Erythroblast (primary cell): ENCODE measurements at regions not wholly inside any gene's neighbourhood (a gene's known extent, or its start where the extent isn't known, plus 50 kb on each side); places are given as distances from the start of the nearest gene placed in this dataset.

Experiments
- DNase-seq, 2 experiments: peaks; one replicate each; lab custom pipeline; 2025; lab: John Stamatoyannopoulos, UW
- GATA1 ChIP-seq: IDR thresholded peaks from 2 replicates; pipeline ENCODE4 v1.6.1; 2011; ENCODE audit warnings: low read depth, mild to moderate bottlenecking, control low read depth, low read length, moderate library complexity
- POLR2A ChIP-seq: IDR thresholded peaks from 2 replicates; pipeline ENCODE4 v1.6.1; 2011; ENCODE audit warnings: mild to moderate bottlenecking, low read length

- DNase-seq: no peak
- TF ChIP-seq POLR2A (no peak), GATA1 (no peak)
Observed at GRCh38 chr13:104900191-104900817, 1635.2 kb downstream of the EFNB2 start.

DNA sequence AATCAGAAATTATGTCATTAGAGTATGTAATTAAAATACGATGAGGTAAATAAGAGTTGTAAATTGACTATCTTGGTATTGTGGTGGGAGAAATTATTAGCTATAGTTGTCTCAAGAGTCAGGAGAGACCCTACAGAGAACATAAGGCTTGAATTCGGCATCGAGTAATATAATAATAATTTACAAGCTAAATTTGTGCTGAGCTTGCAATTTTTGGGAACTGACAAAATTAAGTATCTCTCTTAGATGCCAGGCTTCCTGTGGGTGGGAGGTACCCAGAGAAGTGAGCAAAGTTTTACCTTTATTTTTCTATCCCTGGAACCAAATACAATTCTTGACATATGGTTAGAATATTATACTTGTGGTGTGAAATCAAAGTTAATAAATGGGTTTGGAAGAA lies 1637.0 kb downstream of the EFNB2 start:
- TF ChIP-seq POLR2A (no peak), GATA1 (no peak)
- no peak for DNase-seq

DNA sequence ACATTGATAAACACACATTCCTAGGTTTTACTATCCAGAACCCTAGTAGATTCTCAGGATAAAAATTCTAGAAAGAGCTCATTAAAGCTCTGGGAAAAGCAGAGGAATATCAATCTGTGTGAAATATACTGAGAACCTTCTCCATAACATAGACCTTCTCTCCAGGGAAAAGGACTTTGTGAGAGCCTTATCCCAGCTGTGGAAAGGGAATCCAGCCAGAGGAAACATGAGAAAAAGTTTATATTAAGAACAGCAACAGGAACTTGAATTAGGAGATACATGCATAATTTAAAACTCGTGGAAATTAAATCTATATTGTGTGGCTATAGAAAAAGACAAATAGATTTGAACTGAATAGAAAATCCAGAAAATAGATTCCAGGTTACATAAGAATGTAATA lies 1639.9 kb downstream of the EFNB2 start:
- TF ChIP-seq GATA1: no peak
- no peak for TF ChIP-seq POLR2A
- DNase-seq: no peak

GRCh38 chr13:104875038-104875754 lies 1660.3 kb downstream of the EFNB2 start:
- DNase-seq: no peak
- no peak for TF ChIP-seq GATA1
- TF ChIP-seq POLR2A: no peak

DNA sequence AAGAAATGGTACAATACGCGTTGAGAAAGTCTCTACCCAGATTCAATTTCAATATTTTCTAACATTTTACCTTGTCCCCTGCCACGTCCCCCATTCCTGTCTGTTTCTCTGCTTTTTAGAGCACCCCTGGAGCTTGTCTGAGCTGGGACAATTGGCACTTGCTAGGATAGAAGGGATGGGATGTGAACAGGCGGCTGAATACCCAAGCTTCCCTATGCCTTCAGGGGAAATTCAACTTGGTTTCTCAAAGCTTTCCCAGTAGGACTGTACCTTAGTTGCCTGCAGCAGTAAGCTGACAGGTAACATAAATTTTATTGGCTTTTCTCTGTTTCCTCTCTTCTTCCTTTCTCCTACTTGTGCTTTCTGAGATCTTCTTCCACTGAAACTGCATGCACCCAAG lies 1663.3 kb downstream of the EFNB2 start:
- TF ChIP-seq POLR2A (no peak), GATA1 (no peak)
- no peak for DNase-seq

DNA sequence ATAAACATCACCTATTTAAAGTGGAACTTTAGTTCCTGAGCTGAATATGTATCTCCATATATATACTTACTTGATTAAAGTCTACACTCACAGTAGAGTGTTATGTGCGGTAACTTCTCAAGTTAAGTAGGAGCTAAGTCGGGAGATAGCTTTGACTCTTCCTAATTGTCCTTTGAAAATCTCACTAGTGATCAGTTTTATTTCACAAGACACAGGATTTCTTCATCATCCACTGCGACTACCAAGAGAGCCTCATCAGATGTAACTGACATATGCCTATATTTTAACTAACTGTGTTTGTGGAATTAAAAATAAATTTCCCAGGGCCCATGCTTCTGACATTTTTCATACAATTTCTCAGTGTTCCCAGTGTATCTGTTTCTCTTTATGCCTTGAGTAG lies 1664.0 kb downstream of the EFNB2 start:
- no peak for DNase-seq

DNA sequence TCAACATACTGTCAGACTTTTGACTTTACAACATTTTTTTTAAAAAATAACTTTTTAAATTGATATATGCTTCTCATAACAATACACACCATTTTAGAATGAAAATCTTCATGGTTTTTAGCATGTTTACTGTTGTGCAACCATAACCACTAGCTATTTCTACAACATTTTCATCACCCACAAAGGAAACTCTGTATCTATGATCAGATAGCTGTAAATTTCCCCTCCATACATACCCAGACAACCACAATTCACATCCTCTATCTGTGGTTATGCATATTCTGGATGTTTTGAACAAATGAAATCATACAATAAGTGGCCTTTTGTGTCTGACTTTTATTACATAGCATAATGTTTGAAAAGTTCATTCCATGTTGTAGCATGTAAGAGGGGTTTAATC lies 1666.0 kb downstream of the EFNB2 start:
- DNase-seq: no peak
- TF ChIP-seq GATA1: no peak
- TF ChIP-seq POLR2A: no peak

More for the DNA sequence above, 1664.0 kb downstream of the EFNB2 start:
- no peak for TF ChIP-seq POLR2A
- no peak for TF ChIP-seq GATA1

DNA sequence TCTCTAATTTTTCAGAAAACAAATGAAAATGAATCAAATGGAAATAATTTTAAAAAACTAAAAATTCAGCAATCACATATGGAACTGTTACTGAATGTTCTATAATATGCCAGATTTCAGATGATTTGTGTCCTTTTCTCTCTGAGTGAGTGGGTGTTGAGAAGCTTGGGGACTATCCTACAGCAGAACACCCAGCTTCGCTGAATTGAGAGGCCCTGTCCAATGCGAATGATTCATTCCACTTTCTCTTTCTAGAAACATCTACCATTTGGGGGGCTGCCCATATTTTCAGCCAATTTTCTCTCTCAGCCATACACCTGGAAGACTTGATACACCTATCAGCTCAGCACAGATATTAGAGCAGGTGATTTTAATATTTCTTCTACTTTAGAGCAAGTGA lies 1666.7 kb downstream of the EFNB2 start:
- TF ChIP-seq GATA1 (no peak), POLR2A (no peak)

DNA sequence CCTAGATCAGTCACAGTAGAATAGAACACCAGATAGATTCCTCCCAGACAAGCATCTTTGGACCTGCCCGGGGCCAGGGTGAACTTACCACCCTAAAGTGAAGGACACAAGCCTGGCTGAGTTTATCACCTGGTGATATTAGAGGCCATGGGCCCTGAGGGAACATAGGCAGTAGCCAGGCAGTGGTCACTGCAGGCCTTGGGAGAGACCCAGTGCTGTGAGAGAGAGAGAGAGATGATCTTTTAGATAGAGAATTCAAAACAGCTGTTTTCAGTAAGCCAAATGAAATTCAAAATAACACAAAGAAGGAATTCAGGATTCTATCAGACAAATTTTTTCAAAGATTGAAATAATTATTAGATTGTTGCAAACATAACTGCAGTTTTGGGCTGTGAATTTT lies 1679.9 kb downstream of the EFNB2 start:
- TF ChIP-seq GATA1: no peak
- no peak for TF ChIP-seq POLR2A
- DNase-seq: no peak

More for the DNA sequence above, 1666.7 kb downstream of the EFNB2 start:
- no peak for DNase-seq

DNA sequence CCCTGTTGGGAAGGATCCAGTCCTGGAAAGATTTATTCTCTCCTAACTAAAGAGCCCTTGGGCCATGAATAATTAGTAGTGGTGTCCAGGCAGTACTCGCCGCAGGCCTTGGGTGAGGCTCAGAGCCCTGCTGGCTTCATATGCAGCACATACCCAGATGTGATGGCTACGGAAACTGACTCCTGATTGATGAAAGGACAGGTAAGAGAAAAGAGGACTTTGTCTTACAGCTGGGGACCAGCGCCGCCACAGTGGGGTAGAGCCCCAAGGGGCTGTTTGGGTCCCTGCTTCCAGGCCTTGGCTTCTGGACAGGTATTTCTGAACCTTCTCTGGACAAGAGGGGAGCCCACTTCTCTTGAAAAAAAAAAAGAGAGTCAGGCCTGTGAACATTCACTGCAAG lies 1680.8 kb downstream of the EFNB2 start:
- no peak for DNase-seq
- no peak for TF ChIP-seq GATA1
- TF ChIP-seq POLR2A: no peak

DNA sequence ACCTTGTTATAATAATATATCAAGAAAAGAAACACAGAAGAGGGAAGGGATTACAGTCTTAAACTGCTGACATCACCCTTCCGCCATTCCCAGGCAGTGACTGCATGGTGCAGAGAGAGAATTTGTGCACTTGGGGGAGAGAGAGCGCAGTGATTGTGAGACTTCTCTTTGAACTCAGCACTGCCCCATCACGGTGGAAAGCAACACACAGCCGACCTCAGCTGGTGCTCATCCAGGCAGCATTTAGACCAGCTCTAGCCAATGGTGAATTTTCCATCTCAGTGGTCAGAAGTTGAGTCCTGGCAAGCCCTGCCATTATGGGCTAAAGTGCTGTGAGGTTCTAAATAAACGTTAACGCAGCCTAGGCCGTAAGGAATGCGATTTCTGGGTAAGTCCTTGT lies 1681.5 kb downstream of the EFNB2 start:
- TF ChIP-seq GATA1 (no peak), POLR2A (no peak)
- no peak for DNase-seq

GRCh38 chr13:104847922-104848321 lies 1687.5 kb downstream of the EFNB2 start:
- no peak for TF ChIP-seq POLR2A
- no peak for TF ChIP-seq GATA1
- DNase-seq: no peak

DNA sequence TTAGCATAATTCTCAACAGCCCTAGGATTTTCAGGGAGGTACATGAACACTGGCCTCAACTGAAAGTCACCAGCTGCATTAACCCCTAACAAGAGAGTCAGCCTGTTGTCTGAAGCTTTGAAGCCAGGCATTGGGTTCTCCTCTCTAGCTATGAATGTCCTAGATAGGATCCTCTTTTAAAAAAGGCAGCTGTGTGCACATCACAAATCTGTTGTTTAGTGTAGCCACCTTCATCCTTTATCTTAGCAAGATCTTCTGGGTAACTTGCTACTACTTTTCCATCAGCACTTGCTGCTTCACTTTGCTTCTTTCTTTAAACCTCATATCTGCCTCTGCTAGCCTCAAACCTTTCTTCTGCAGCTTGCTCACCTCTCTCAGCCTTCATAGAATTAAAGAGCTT lies 1692.1 kb downstream of the EFNB2 start:
- no peak for DNase-seq
- TF ChIP-seq GATA1: no peak
- no peak for TF ChIP-seq POLR2A

DNA sequence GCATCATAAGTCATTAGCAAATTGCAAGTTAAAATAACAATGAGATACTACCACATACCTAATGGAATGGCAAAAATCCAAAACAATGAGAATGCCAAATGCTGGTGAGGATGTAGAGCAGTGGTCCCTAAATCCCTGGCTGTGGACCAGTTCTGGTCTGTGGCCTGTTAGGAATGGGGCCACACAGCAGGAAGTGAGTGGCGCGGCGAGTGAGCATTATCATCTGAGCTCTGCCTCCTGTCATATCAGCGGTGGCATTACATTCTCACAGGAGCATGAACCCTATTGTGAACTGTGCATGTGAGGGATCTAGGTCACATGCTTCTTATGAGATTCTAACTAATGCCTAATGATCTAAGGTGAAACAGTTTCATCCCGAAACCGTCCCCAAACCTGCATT lies 1694.4 kb downstream of the EFNB2 start:
- no peak for TF ChIP-seq POLR2A
- no peak for TF ChIP-seq GATA1
- DNase-seq: no peak

- no peak for DNase-seq
- TF ChIP-seq POLR2A (no peak), GATA1 (no peak)
Observed at GRCh38 chr13:104837756-104838155, 1697.7 kb downstream of the EFNB2 start.

- DNase-seq: no peak
- TF ChIP-seq POLR2A (no peak), GATA1 (no peak)
Observed at GRCh38 chr13:104833221-104833620, 1702.2 kb downstream of the EFNB2 start.
